VCaP (cell line): ENCODE measurements at regions not wholly inside any gene's neighbourhood (a gene's known extent, or its start where the extent isn't known, plus 50 kb on each side); places are given as distances from the start of the nearest gene placed in this dataset.

Experiments
- H3K27ac ChIP-seq: fragments of 450-650 bp; 2 replicates; pipeline ENCODE4 v1.5.1; 2017
- TF ChIP-seq, protein P1 (sequence below): fragments of 450-650 bp; conservative IDR thresholded peaks from 2 replicates; pipeline ENCODE4 v1.5.1; 2017; ENCODE audit warnings: mild to moderate bottlenecking, moderate library complexity

DNA sequence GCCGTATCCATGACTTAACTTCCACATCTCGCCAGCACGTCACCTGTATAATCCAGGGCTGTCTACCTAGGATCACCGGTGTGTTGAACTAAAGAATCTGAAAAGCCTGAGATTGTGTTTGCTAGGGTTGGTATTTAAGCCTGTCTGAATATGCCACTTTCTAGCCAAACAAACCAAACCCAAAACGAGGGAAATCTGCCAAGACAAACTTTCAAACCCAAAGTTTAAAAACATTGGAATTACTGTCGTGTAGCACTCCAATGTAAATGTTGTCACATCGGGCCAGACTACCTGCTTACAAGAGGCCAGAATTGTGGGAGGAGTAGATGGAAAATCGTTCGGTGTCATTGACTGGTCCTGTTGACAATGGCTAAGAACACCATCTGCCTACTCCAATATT lies 747.8 kb downstream of the EFNB2 start:
- TF ChIP-seq, protein P1, sequence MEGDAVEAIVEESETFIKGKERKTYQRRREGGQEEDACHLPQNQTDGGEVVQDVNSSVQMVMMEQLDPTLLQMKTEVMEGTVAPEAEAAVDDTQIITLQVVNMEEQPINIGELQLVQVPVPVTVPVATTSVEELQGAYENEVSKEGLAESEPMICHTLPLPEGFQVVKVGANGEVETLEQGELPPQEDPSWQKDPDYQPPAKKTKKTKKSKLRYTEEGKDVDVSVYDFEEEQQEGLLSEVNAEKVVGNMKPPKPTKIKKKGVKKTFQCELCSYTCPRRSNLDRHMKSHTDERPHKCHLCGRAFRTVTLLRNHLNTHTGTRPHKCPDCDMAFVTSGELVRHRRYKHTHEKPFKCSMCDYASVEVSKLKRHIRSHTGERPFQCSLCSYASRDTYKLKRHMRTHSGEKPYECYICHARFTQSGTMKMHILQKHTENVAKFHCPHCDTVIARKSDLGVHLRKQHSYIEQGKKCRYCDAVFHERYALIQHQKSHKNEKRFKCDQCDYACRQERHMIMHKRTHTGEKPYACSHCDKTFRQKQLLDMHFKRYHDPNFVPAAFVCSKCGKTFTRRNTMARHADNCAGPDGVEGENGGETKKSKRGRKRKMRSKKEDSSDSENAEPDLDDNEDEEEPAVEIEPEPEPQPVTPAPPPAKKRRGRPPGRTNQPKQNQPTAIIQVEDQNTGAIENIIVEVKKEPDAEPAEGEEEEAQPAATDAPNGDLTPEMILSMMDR = no peak
- peak overlapping the region; percentile 8; the same call in 1 of the 2 replicates for H3K27ac ChIP-seq

DNA sequence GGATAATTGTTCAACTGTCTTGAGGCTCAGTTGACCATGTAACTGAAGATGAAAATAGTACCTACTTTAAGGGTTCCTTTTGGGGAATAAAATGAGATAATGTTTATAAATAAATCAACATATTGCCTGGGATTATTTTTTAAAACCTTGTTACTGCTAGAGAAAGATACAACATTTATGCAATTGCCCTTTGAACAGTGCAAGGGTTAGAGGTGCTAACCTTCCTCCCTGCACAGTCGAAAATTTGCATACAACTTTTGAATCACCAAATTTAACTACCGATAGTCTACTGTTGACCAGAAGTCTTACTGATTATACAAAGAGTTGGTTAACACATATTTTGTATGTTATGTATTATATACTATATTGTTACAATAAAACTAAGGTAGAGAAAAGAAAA lies 750.0 kb downstream of the EFNB2 start:
- H3K27ac ChIP-seq = no peak overlapping the region
- TF ChIP-seq, protein P1 = no peak

- TF ChIP-seq, protein P1 = no peak
- no peak overlapping the region for H3K27ac ChIP-seq
Measured at GRCh38 chr13:105783261-105783660, 752.2 kb downstream of the EFNB2 start.

DNA sequence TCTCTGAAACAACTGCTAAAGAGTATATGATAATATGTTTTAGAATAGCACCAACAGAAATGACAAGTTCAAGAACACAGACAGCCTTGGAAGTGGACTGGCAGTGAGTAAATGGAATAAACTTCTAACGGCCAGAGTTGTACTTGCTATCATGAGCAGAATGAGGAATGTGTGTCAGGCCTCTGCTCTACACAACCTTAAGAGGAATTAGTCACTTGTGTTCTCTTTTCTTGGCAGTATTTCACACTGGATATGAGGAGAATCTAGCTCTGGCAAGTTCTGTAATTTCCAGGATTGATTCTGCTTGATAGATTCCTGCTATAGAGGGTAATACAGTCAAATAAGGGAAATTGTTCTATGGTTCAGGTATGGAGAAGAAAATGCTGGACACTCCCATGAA lies 757.3 kb downstream of the EFNB2 start:
- TF ChIP-seq, protein P1 = no peak
- H3K27ac ChIP-seq = no peak overlapping the region

GRCh38 chr13:105774739-105775460 lies 760.6 kb downstream of the EFNB2 start:
- H3K27ac ChIP-seq = no peak overlapping the region
- TF ChIP-seq, protein P1 = no peak

DNA sequence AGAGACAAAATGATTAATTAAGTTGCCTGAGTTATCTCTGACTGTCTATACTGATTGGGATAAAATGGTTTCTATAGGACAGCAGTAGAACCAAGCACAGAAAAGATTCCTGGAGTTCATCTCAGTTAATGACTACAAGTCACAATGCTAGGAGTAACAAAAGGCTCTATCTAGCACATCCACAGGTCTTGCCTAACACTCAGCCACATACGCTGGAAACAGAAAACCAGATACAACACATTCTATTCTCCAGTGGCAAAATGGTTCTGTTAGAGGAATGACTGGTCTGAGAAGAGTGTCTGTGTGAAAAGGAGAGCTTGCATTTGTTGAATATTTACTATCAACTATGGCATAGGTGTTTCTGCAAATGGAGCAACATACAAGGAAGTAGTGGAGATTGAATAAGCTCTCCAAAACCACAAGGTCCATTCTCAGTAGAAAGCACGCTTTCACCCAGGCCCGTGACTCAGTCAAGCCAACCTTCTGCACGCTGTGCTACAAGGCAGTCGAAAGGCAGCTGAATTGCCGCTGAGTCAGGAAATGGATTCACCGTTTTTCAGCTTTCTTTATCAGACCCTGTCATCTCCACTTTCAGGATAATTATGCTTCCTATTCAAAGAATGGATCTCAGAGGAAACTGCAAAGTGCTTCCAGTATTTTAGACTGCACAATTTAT lies 761.5 kb downstream of the EFNB2 start:
- H3K27ac ChIP-seq = no peak overlapping the region
- TF ChIP-seq, protein P1 = no peak

DNA sequence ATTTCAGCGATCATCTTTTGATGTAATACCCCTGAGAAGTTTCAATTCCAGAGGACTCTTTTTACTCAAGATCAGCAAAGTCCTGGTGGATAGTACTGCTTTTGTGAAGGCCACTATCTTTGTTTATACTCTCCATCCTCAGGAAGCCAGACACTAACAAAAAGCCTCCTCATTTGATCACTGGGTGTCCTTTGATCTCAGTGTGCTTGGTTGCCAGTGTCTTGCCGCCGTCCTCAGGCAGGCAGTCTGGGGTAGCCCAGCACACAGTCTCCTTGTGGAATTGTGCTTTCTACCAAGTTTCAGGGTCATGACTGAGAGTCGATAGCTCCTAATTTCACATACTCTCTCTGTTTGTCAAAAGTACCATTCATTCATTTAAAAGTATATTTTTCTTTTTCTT lies 762.2 kb downstream of the EFNB2 start:
- TF ChIP-seq, protein P1 = no peak

More for the DNA sequence above, 762.2 kb downstream of the EFNB2 start:
- no peak overlapping the region for H3K27ac ChIP-seq
